Fibroblast of mammary gland (primary cell): ENCODE measurements at regions not wholly inside any gene's neighbourhood (a gene's known extent, or its start where the extent isn't known, plus 50 kb on each side); places are given as distances from the start of the nearest gene placed in this dataset.
"Not testable (repeated sequence)": the region's sequence is repeated elsewhere in the genome, so short reads cannot be mapped to it uniquely, and the experiment has no call there.

ENCODE experiments used
- DNase-seq: peaks from one replicate; pipeline ENCODE4 v3.0.0-alpha.2; 2010; ENCODE audit warnings: low read depth
- H3K4me3 ChIP-seq: 2 replicates; pipeline ENCODE4 v1.5.1; 2011; ENCODE audit warnings: low read depth, mild to moderate bottlenecking, low read length, moderate library complexity; ENCODE audit not compliant: control insufficient read depth
- TF ChIP-seq, protein P1 (sequence below): conservative IDR thresholded peaks from 2 replicates; pipeline ENCODE4 v1.5.1; 2011; ENCODE audit warnings: low read depth, low read length, inconsistent platforms; ENCODE audit not compliant: control insufficient read depth, insufficient read depth

DNA sequence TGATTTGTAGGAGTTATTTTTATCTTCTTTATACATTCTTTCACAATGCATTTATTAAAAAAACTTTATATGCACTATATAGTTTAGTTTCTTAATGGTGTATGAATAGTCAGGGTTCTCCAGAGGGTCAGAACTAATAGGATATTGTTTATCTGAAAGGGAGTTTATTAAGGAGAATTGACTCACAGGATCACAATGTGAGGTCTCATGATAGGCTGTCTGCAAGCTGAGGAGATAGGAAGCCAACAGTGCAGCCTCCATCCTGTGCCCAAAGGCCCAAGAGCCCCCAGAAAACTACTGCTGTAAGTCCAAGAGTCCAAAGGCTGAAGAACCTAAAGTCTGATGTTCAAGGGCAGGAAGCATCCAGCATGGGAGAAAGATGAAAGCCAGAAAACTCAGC is 192.8 kb upstream of the AHR start:
- peak; percentile 20 for DNase-seq
- TF ChIP-seq, protein P1, sequence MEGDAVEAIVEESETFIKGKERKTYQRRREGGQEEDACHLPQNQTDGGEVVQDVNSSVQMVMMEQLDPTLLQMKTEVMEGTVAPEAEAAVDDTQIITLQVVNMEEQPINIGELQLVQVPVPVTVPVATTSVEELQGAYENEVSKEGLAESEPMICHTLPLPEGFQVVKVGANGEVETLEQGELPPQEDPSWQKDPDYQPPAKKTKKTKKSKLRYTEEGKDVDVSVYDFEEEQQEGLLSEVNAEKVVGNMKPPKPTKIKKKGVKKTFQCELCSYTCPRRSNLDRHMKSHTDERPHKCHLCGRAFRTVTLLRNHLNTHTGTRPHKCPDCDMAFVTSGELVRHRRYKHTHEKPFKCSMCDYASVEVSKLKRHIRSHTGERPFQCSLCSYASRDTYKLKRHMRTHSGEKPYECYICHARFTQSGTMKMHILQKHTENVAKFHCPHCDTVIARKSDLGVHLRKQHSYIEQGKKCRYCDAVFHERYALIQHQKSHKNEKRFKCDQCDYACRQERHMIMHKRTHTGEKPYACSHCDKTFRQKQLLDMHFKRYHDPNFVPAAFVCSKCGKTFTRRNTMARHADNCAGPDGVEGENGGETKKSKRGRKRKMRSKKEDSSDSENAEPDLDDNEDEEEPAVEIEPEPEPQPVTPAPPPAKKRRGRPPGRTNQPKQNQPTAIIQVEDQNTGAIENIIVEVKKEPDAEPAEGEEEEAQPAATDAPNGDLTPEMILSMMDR: no peak
- no peak overlapping the region for H3K4me3 ChIP-seq

DNA sequence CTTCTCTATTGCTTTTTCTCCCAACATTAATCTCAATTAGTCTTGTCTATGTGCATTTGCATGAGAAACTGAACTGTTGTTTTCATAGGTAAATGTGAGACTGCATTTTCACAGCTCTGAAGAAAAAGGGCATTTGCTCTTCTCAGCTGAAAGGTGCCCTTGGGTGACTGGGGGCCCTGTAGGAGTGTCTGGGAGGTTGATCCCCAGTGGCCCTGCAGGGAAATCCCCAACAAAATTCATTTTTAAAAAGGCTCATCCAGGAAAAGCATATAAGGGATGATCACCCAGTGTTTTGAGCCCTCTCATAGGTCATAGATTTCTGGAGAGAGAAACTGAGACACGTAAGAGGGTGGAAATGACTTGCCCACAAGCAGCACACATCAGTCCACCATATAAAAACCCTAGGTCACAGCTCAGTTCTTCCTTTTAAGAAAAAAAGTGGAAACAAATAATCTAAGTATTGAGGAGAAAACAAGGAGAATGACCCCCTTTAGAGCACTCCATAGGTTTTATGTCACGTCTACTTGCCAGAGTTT is 190.3 kb upstream of the AHR start:
- DNase-seq: no peak
- H3K4me3 ChIP-seq: no peak overlapping the region
- TF ChIP-seq, protein P1: no peak

DNA sequence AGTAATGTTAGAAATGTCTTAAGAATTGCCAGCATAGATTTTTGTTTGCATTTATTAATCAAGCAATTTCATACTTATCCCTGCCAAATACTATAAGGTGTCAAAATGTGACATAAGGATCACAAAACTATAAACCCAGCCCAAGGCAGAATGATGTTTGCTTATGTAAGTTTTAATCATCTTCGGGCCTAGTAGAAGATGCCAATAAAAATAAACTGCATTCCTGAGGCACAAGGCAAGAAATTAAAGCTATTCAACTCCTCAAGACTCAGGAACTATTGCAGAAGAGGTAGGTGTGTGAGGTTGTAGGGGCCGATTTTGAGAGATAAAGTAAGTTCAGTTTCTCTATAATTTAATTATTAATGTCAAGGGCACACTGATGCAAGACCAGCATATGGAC is 189.4 kb upstream of the AHR start:
- DNase-seq: peak; percentile 55
- H3K4me3 ChIP-seq: no peak overlapping the region
- TF ChIP-seq, protein P1: no peak

DNA sequence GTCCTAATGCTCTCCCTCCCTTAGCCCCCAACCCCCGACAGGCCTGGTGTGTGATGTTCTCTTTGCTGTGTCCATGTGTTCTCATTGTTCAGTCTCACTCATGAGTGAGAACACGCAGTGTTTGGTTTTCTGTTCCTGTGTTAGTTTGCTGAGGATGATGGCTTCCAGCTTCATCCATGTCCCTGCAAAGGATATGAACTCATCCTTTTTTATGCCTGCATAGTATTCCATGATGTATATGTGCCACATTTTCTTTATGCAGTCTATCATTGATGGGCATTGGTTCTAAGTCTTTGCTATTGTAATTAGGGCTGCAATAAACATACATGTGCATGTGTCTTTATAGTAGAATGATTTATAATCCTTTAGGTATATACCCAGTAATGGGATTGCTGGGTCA is 184.7 kb upstream of the AHR start:
- not testable (repeated sequence) for H3K4me3 ChIP-seq, DNase-seq

DNA sequence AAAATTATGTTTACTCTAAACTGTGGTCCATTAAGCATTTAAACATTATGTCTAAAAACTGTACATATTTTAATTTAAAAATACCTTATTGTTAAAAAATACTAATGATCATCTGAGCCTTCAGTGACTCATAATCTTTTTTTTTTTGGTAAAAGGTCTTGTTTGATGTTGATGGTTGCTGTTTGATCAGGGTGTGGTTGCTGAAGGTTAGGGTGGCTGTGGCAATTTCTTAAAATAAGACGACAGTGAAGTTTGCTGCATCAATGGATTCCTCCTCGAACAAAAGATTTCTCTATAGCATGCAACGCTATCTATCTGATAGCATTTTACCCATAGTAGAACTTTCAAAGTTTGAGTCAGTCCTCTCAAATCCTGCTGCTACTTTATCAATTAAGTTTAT is 180.0 kb upstream of the AHR start:
- TF ChIP-seq, protein P1: no peak
- no peak for DNase-seq
- H3K4me3 ChIP-seq: no peak overlapping the region

DNA sequence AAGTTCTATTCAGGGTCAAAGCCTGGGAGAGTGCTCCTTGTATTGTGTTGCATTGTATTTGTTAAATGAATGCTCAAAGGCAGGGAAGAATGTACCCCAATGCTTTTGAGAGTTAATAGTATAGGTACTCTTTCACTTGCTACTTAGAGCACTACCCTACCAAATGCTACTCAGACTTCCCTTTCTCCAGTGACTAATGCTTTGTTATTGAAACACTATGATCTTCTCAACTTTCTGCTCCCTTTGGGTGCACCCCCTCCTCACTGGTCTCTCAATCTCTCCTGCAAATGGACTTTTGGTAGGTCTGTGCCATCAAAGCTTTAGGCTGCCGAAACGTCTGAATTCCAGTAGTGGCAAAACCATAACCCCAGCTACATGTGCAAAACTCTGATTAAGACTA is 177.7 kb upstream of the AHR start:
- TF ChIP-seq, protein P1: no peak
- no peak for DNase-seq
- H3K4me3 ChIP-seq: no peak overlapping the region

DNA sequence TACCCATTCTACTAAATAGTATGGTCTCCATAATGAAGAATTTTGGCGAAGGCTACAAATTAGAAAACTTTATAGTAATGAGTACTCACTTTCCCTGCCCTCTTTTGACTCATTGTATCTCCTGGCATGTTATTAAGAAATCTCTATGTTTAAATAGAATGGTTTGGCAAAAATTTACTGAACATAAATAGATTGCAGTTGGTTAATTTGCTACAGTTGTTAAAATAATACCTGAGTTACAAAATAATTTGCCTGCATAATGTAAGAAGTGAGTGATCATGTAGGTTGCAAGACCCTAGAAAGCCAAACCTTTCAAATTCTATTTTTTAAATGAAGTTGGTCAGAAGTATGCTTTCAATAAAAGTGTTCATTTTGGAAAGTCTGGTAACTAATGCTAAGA is 176.8 kb upstream of the AHR start:
- TF ChIP-seq, protein P1: no peak
- no peak overlapping the region for H3K4me3 ChIP-seq
- DNase-seq: no peak
